ENCODE measurements at regions not wholly inside any gene's neighbourhood (a gene's known extent, or its start where the extent isn't known, plus 50 kb on each side); places are given as distances from the start of the nearest gene placed in this dataset.

DNA sequence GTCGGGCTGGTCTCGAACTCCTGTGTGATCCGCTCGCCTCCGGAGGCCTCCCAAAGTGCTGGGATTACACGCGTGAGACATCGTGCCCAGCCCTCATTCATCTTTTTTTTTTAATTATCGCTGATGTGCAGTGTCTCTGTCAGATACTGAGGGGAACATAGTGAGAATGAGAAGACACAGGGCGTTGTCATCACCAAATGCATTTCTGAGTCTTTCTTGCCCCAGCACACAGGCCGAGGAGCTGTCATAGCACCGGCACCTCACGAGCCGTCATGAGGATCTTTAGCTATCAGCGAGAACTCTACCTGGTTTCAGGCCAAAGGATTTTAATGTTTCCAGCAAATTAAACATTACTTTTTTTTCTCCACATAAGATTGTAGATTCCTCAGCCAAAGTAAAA lies 548.0 kb upstream of the SOX11 start:
- Histone ChIP-seq H4K20me1 (ENCODE audit: insufficient read depth, low read length) (no peaks in the 10 kb centered on the region), H3K27ac (ENCODE audit: low read length) (no peak overlapping the region), H3K79me2 (ENCODE audit: low read length) (no peaks in the 10 kb centered on the region), H3K9ac (ENCODE audit: low read length) (no peak overlapping the region), H3K36me3 (replicated peaks; ENCODE audit: low read depth, low read length) (no peaks in the 10 kb centered on the region), H3K4me1 (ENCODE audit: low read length) (no peaks in the 10 kb centered on the region), H3K27me3 (ENCODE audit: low read depth, low read length) (no peaks in the 10 kb centered on the region), H3K4me3 (ENCODE audit: low read length) (no peak overlapping the region), H3K9me3 (ENCODE audit: insufficient read depth, low read length) (no peaks in the 10 kb centered on the region), H3K4me2 (ENCODE audit: low read length) (no peak overlapping the region), H2AFZ (ENCODE audit: low read depth, low read length) (no peak overlapping the region)
- TF ChIP-seq CTCF (IDR thresholded peaks at IDR 0.05; ENCODE audit: low read depth, low read length), result no peak
- TF ChIP-seq EZH2phosphoT487 (IDR thresholded peaks at IDR 0.05; ENCODE audit: low read depth), result no peak

- Histone ChIP-seq H3K4me1 (ENCODE audit: low read length) (no peaks in the 10 kb centered on the region), H3K79me2 (ENCODE audit: low read length) (no peaks in the 10 kb centered on the region), H3K9me3 (ENCODE audit: insufficient read depth, low read length) (no peaks in the 10 kb centered on the region), H3K4me3 (ENCODE audit: low read length) (no peak overlapping the region), H4K20me1 (ENCODE audit: insufficient read depth, low read length) (no peaks in the 10 kb centered on the region), H3K36me3 (replicated peaks; ENCODE audit: low read depth, low read length) (no peaks in the 10 kb centered on the region), H3K27me3 (ENCODE audit: low read depth, low read length) (no peaks in the 10 kb centered on the region), H3K9ac (ENCODE audit: low read length) (no peak overlapping the region), H3K27ac (ENCODE audit: low read length) (no peak overlapping the region), H2AFZ (ENCODE audit: low read depth, low read length) (no peak overlapping the region), H3K4me2 (ENCODE audit: low read length) (no peak overlapping the region)
- TF ChIP-seq EZH2phosphoT487 (IDR thresholded peaks at IDR 0.05; ENCODE audit: low read depth) (no peak), CTCF (IDR thresholded peaks at IDR 0.05; ENCODE audit: low read depth, low read length) (no peak)
These were observed 547.1 kb upstream of the SOX11 start for GRCh38 chr2:5145053-5145452.

- Histone ChIP-seq H3K4me1 (ENCODE audit: low read length) (no peaks in the 10 kb centered on the region), H3K27me3 (ENCODE audit: low read depth, low read length) (no peaks in the 10 kb centered on the region), H3K4me2 (ENCODE audit: low read length) (no peak overlapping the region), H3K9me3 (ENCODE audit: insufficient read depth, low read length) (no peaks in the 10 kb centered on the region), H2AFZ (ENCODE audit: low read depth, low read length) (no peak overlapping the region), H3K9ac (ENCODE audit: low read length) (no peak overlapping the region), H3K4me3 (ENCODE audit: low read length) (no peak overlapping the region), H3K36me3 (replicated peaks; ENCODE audit: low read depth, low read length) (no peaks in the 10 kb centered on the region), H4K20me1 (ENCODE audit: insufficient read depth, low read length) (no peaks in the 10 kb centered on the region), H3K79me2 (ENCODE audit: low read length) (no peaks in the 10 kb centered on the region), H3K27ac (ENCODE audit: low read length) (no peak overlapping the region)
- TF ChIP-seq CTCF (IDR thresholded peaks at IDR 0.05; ENCODE audit: low read depth, low read length), result no peak
- no peak for TF ChIP-seq EZH2phosphoT487 (IDR thresholded peaks at IDR 0.05; ENCODE audit: low read depth)
These were observed 546.4 kb upstream of the SOX11 start for GRCh38 chr2:5145801-5146200.

DNA sequence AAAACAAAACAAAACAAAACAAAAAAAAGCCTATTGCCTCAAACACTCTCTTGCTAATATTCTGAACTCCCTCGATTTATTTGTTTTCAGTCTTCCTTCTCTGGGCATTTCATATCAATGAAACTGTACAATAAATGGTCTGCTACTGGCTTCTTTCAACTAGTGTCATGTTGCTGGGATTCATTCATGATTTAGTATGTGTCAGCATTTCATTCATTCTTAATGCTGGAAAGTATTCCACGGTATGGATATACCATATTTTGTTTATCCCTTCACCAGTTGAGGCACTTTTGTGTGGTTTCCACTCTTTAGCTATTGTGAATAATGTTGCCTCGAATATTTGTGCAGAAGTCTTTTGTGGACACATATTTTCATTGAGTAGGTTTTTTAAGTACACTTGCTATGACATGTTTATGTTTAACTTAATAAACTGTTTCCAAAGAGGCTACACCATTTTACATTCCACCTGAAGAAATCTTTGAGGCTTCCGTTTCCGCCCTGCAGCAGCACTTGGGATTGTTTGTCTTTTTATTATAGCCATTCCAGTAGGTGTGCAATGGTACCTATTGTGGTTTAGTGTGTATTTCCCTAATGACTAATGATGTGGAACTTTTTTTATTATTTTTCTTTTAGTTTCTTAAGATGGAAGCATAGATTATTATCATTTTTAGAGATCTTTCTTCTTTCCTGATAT lies 543.6 kb upstream of the SOX11 start:
- Histone ChIP-seq H4K20me1 (ENCODE audit: insufficient read depth, low read length) (no peaks in the 10 kb centered on the region), H2AFZ (ENCODE audit: low read depth, low read length) (no peak overlapping the region), H3K9me3 (ENCODE audit: insufficient read depth, low read length) (no peaks in the 10 kb centered on the region), H3K4me3 (ENCODE audit: low read length) (no peak overlapping the region), H3K4me2 (ENCODE audit: low read length) (no peak overlapping the region), H3K4me1 (ENCODE audit: low read length) (no peaks in the 10 kb centered on the region), H3K27ac (ENCODE audit: low read length) (no peak overlapping the region), H3K79me2 (ENCODE audit: low read length) (no peaks in the 10 kb centered on the region), H3K27me3 (ENCODE audit: low read depth, low read length) (no peaks in the 10 kb centered on the region), H3K36me3 (replicated peaks; ENCODE audit: low read depth, low read length) (no peaks in the 10 kb centered on the region), H3K9ac (ENCODE audit: low read length) (no peak overlapping the region)
- TF ChIP-seq CTCF (IDR thresholded peaks at IDR 0.05; ENCODE audit: low read depth, low read length) (no peak), EZH2phosphoT487 (IDR thresholded peaks at IDR 0.05; ENCODE audit: low read depth) (no peak)

All from OCI-LY3 (cell line).